Thyroid gland (tissue), 4 donors: ENCODE measurements at regions not wholly inside any gene's neighbourhood (a gene's known extent, or its start where the extent isn't known, plus 50 kb on each side); places are given as distances from the start of the nearest gene placed in this dataset.

Experiments used
- POLR2A ChIP-seq, 2 donors: fragments of 450-650 bp; IDR thresholded peaks; one replicate each; pipeline ENCODE4 v1.6.1; 2017; ENCODE audit warnings: antibody characterized with exemption in 2 of 2, mild to moderate bottlenecking in 2 of 2, moderate library complexity in 1 of 2
- TF ChIP-seq, protein P1 (sequence below), 6 experiments: fragments of 200-600 bp in 3 of 6; fragments of 450-650 bp in 3 of 6; sonication (generic) in 3 of 6; IDR thresholded peaks; one replicate each; pipeline ENCODE4 v1.5.1; 2016 to 2019; ENCODE audit warnings: antibody characterized with exemption in 6 of 6, mild to moderate bottlenecking in 2 of 6, inconsistent platforms in 1 of 6, moderate library complexity in 1 of 6

DNA sequence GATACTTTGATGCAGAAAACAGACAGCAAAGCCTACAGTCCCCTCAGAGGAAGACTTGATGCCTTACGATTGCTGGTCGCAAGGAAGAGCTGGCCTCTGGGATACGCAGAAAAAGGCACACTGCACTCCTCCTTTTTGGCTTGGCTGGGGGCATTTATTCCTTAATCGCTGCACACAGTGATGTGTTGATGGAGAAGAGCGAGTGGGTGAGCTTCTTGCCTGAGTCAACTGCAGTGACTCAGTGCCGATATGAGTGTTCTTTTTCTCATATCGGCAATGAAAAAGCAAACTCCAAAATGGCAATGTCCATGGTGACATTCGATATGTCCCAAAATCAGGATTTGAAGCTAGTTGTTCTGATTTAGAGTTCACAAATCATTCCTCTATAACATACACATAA lies 794.8 kb downstream of the HACE1 start:
- TF ChIP-seq, protein P1, sequence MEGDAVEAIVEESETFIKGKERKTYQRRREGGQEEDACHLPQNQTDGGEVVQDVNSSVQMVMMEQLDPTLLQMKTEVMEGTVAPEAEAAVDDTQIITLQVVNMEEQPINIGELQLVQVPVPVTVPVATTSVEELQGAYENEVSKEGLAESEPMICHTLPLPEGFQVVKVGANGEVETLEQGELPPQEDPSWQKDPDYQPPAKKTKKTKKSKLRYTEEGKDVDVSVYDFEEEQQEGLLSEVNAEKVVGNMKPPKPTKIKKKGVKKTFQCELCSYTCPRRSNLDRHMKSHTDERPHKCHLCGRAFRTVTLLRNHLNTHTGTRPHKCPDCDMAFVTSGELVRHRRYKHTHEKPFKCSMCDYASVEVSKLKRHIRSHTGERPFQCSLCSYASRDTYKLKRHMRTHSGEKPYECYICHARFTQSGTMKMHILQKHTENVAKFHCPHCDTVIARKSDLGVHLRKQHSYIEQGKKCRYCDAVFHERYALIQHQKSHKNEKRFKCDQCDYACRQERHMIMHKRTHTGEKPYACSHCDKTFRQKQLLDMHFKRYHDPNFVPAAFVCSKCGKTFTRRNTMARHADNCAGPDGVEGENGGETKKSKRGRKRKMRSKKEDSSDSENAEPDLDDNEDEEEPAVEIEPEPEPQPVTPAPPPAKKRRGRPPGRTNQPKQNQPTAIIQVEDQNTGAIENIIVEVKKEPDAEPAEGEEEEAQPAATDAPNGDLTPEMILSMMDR (IDR thresholded peaks at IDR 0.05) = no peak
- TF ChIP-seq POLR2A (IDR thresholded peaks at IDR 0.05) = no peak
